H9 (cell line): ENCODE measurements at regions not wholly inside any gene's neighbourhood (a gene's known extent, or its start where the extent isn't known, plus 50 kb on each side); places are given as distances from the start of the nearest gene placed in this dataset.

Source experiments
- DNase-seq: peaks from one replicate; pipeline ENCODE4 v3.0.0-alpha.2; 2017
- H2AFZ ChIP-seq: one replicate; pipeline ENCODE4 v1.6.1; 2013; ENCODE audit warnings: mild to moderate bottlenecking, low read length, control low read depth, moderate library complexity
- H2AK5ac ChIP-seq: 2 replicates; pipeline ENCODE4 v1.6.1; 2013; ENCODE audit warnings: low read length, control low read depth, mixed read lengths; ENCODE audit not compliant: insufficient read length
- H2BK120ac ChIP-seq: one replicate; pipeline ENCODE4 v1.6.1; 2013; ENCODE audit warnings: low read depth, mild to moderate bottlenecking, low read length, control low read depth, inconsistent platforms; ENCODE audit not compliant: poor library complexity, severe bottlenecking
- H2BK12ac ChIP-seq: 2 replicates; pipeline ENCODE4 v1.6.1; 2013; ENCODE audit warnings: low read length, control low read depth, mixed read lengths, low read depth; ENCODE audit not compliant: insufficient read length
- H2BK15ac ChIP-seq: 2 replicates; pipeline ENCODE4 v1.6.1; 2013; ENCODE audit warnings: low read depth, low read length, control low read depth
- H2BK20ac ChIP-seq: one replicate; pipeline ENCODE4 v1.6.1; 2013; ENCODE audit warnings: low read depth, mild to moderate bottlenecking, low read length, control low read depth, inconsistent platforms; ENCODE audit not compliant: poor library complexity, severe bottlenecking
- H2BK5ac ChIP-seq: 2 replicates; pipeline ENCODE4 v1.6.1; 2013; ENCODE audit warnings: low read length, control low read depth, mixed read lengths; ENCODE audit not compliant: insufficient read length
- H3K14ac ChIP-seq: 2 replicates; pipeline ENCODE4 v1.6.1; 2013; ENCODE audit warnings: low read length, control low read depth; ENCODE audit not compliant: insufficient read depth
- H3K18ac ChIP-seq: 2 replicates; pipeline ENCODE4 v1.6.1; 2013; ENCODE audit warnings: low read depth, mild to moderate bottlenecking, mixed read lengths, low read length, control low read depth; ENCODE audit not compliant: insufficient read length
- H3K23ac ChIP-seq: 2 replicates; pipeline ENCODE4 v1.6.1; 2013; ENCODE audit warnings: low read length, control low read depth, mixed read lengths, low read depth; ENCODE audit not compliant: insufficient read length
- H3K23me2 ChIP-seq: 2 replicates; pipeline ENCODE4 v1.6.1; 2013; ENCODE audit warnings: low read depth, mild to moderate bottlenecking, mixed read lengths, low read length, control low read depth; ENCODE audit not compliant: insufficient read length, poor library complexity, severe bottlenecking
- H3K27ac ChIP-seq: 2 replicates; pipeline ENCODE4 v1.5.1; 2013; ENCODE audit warnings: low read length, control low read depth, mixed read lengths, low read depth; ENCODE audit not compliant: insufficient read length
- H3K27me3 ChIP-seq: 2 replicates; pipeline ENCODE4 v1.6.1; 2013; ENCODE audit warnings: low read length, control low read depth, inconsistent platforms; ENCODE audit not compliant: insufficient read depth
- H3K4ac ChIP-seq: 2 replicates; pipeline ENCODE4 v1.6.1; 2013; ENCODE audit warnings: low read depth, mild to moderate bottlenecking, control low read depth, inconsistent platforms, low read length, moderate library complexity
- H3K4me1 ChIP-seq: 2 replicates; pipeline ENCODE4 v1.6.1; 2013; ENCODE audit warnings: low read length, control low read depth, inconsistent platforms; ENCODE audit not compliant: insufficient read depth
- H3K4me2 ChIP-seq: 2 replicates; pipeline ENCODE4 v1.6.1; 2013; ENCODE audit warnings: low read length, control low read depth, mixed read lengths; ENCODE audit not compliant: insufficient read length, insufficient read depth
- H3K56ac ChIP-seq: 2 replicates; pipeline ENCODE4 v1.6.1; 2013; ENCODE audit warnings: low read depth, mild to moderate bottlenecking, mixed read lengths, low read length, control low read depth; ENCODE audit not compliant: insufficient read length
- H3K79me1 ChIP-seq: 2 replicates; pipeline ENCODE4 v1.6.1; 2013; ENCODE audit warnings: low read depth, mild to moderate bottlenecking, moderate library complexity, low read length, control low read depth, inconsistent platforms; ENCODE audit not compliant: insufficient read depth, poor library complexity, severe bottlenecking
- H3K79me2 ChIP-seq: 2 replicates; pipeline ENCODE4 v1.6.1; 2013; ENCODE audit warnings: low read length, control low read depth, inconsistent platforms; ENCODE audit not compliant: insufficient read depth
- H3K9ac ChIP-seq: 2 replicates; pipeline ENCODE4 v1.6.1; 2013; ENCODE audit warnings: low read length, control low read depth, mixed read lengths; ENCODE audit not compliant: insufficient read length; ENCODE audit errors: extremely low read depth
- H3K9me3 ChIP-seq: one replicate; pipeline ENCODE4 v1.6.1; 2013; ENCODE audit warnings: low read depth, low read length, inconsistent platforms; ENCODE audit not compliant: control insufficient read depth
- H3T11ph ChIP-seq: one replicate; pipeline ENCODE4 v1.6.1; 2013; ENCODE audit warnings: mild to moderate bottlenecking, low read length, control low read depth, inconsistent platforms
- H4K20me1 ChIP-seq: one replicate; pipeline ENCODE4 v1.6.1; 2013; ENCODE audit not compliant: control insufficient read depth, insufficient read length, insufficient read depth
- H4K5ac ChIP-seq: 2 replicates; pipeline ENCODE4 v1.6.1; 2013; ENCODE audit warnings: low read depth, mild to moderate bottlenecking, mixed read lengths, low read length, control low read depth; ENCODE audit not compliant: insufficient read length
- H4K8ac ChIP-seq: replicated peaks from 2 replicates; pipeline ENCODE4 v1.6.1; 2013; ENCODE audit warnings: low read length, control low read depth, mixed read lengths, low read depth; ENCODE audit not compliant: insufficient read length
- H4K91ac ChIP-seq: 2 replicates; pipeline ENCODE4 v1.6.1; 2013; ENCODE audit warnings: low read depth, mild to moderate bottlenecking, moderate library complexity, mixed read lengths, low read length, control low read depth; ENCODE audit not compliant: insufficient read length
- H3K27ac Mint-ChIP-seq, 3 experiments: 2 replicates in 2 of 3; 3 replicates in 1 of 3; pipeline ENCODE4 v1.8.0; 2020 to 2021; ENCODE audit warnings: mixed read lengths in 3 of 3, mild to moderate bottlenecking in 1 of 3, moderate library complexity in 1 of 3
- H3K27me3 Mint-ChIP-seq: 2 replicates; pipeline ENCODE4 v1.8.0; 2021; ENCODE audit warnings: low read depth, mild to moderate bottlenecking, moderate library complexity, mixed read lengths
- H3K36me3 Mint-ChIP-seq, 3 experiments: 2 replicates in 2 of 3; 3 replicates in 1 of 3; pipeline ENCODE4 v1.8.0; 2020 to 2021; ENCODE audit warnings: low read depth in 3 of 3, mixed read lengths in 3 of 3; ENCODE audit not compliant: insufficient read depth in 1 of 3
- H3K4me1 Mint-ChIP-seq, 2 experiments: 2 replicates each; pipeline ENCODE4 v1.8.0; 2020; ENCODE audit warnings: mixed read lengths in 2 of 2
- H3K4me3 Mint-ChIP-seq, 2 experiments: 2 replicates in 1 of 2; 3 replicates in 1 of 2; pipeline ENCODE4 v1.8.0; 2020 to 2021; ENCODE audit warnings: mild to moderate bottlenecking in 2 of 2, mixed read lengths in 2 of 2, moderate library complexity in 1 of 2
- H3K9me3 Mint-ChIP-seq, 2 experiments: 2 replicates in 1 of 2; 3 replicates in 1 of 2; pipeline ENCODE4 v1.8.0; 2020; ENCODE audit warnings: mild to moderate bottlenecking in 2 of 2, mixed read lengths in 2 of 2, moderate library complexity in 1 of 2
- WGBS: extraction: QIAGEN DNeasy Blood & Tissue Kit; methylation state at CpG from one replicate; pipeline ENCODE4 v1.1.7; 2013; ENCODE audit warnings: missing lambda C conversion rate, low lambda C conversion rate, mixed read lengths; ENCODE audit not compliant: insufficient read length; ENCODE audit errors: extremely low coverage; 5-methylcytosine and 5-hydroxymethylcytosine counted together
- TF ChIP-seq, protein P1 (sequence below): fragments of 200-600 bp; sonication (generic); conservative IDR thresholded peaks from 3 replicates; pipeline ENCODE4 v1.8.0; 2021; ENCODE audit warnings: antibody characterized with exemption, mild to moderate bottlenecking

- Histone ChIP-seq H3K79me2 (no peaks in the 10 kb centered on the region), H3K27ac (no peak overlapping the region), H3K4me2 (no peak overlapping the region), H3K9ac (no peak overlapping the region), H2BK15ac (no peak overlapping the region), H2AFZ (no peak overlapping the region), H3K9me3 (no peaks in the 10 kb centered on the region), H4K8ac (no peak overlapping the region), H3K56ac (no peak overlapping the region), H3K23ac (no peak overlapping the region), H3K79me1 (no peaks in the 10 kb centered on the region), H3K4me1 (no peaks in the 10 kb centered on the region), H2BK20ac (no peak overlapping the region), H3K18ac (no peak overlapping the region), H2BK5ac (no peak overlapping the region), H2BK120ac (no peak overlapping the region), H4K20me1 (no peaks in the 10 kb centered on the region), H2AK5ac (no peak overlapping the region), H4K91ac (no peak overlapping the region), H3K4ac (no peak overlapping the region), H3K14ac (no peak overlapping the region), H4K5ac (no peak overlapping the region), H2BK12ac (no peak overlapping the region), H3K27me3 (no peaks in the 10 kb centered on the region), H3T11ph (no peak overlapping the region), H3K23me2 (no peaks in the 10 kb centered on the region)
- TF ChIP-seq, protein P1, sequence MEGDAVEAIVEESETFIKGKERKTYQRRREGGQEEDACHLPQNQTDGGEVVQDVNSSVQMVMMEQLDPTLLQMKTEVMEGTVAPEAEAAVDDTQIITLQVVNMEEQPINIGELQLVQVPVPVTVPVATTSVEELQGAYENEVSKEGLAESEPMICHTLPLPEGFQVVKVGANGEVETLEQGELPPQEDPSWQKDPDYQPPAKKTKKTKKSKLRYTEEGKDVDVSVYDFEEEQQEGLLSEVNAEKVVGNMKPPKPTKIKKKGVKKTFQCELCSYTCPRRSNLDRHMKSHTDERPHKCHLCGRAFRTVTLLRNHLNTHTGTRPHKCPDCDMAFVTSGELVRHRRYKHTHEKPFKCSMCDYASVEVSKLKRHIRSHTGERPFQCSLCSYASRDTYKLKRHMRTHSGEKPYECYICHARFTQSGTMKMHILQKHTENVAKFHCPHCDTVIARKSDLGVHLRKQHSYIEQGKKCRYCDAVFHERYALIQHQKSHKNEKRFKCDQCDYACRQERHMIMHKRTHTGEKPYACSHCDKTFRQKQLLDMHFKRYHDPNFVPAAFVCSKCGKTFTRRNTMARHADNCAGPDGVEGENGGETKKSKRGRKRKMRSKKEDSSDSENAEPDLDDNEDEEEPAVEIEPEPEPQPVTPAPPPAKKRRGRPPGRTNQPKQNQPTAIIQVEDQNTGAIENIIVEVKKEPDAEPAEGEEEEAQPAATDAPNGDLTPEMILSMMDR, result no peak
- Mint-ChIP-seq H3K27me3 (no peaks in the 10 kb centered on the region; the same call in none of the 2 replicates), H3K4me3 (no peak overlapping the region), H3K9me3 (peaks cover 3 to 4% of the 10 kb centered on the region in 2 experiments; a peak in 4 of 5 replicates), H3K36me3 (no peaks in the 10 kb centered on the region), H3K27ac (no peak overlapping the region), H3K4me1 (no peaks in the 10 kb centered on the region)
- DNase-seq, result no peak
- WGBS, result no CpG with 5 or more reads among the region's 5 CpGs
Observed at GRCh38 chr3:189058071-189058470, 113.7 kb upstream of the TPRG1 start.
